ENCODE measurements at regions not wholly inside any gene's neighbourhood (a gene's known extent, or its start where the extent isn't known, plus 50 kb on each side); places are given as distances from the start of the nearest gene placed in this dataset.
"Not testable (repeated sequence)": the region's sequence is repeated elsewhere in the genome, so short reads cannot be mapped to it uniquely, and the experiment has no call there.

GRCh38 chr4:171521726-171522125 is 291.5 kb upstream of the GALNTL6 start:
- no peak for DNase-seq (ENCODE audit: low read depth)
- no peak for TF ChIP-seq CTCF (conservative IDR thresholded peaks at IDR 0.05; ENCODE audit: low read depth, low read length)
- no peak overlapping the region for H3K4me3 ChIP-seq (ENCODE audit: low read depth, low read length)

- no peak for DNase-seq (ENCODE audit: low read depth)
- no peak overlapping the region for H3K4me3 ChIP-seq (ENCODE audit: low read depth, low read length)
- TF ChIP-seq CTCF (conservative IDR thresholded peaks at IDR 0.05; ENCODE audit: low read depth, low read length) = no peak
These were observed 293.7 kb upstream of the GALNTL6 start for GRCh38 chr4:171519457-171519856.

GRCh38 chr4:171517883-171518282 is 295.3 kb upstream of the GALNTL6 start:
- TF ChIP-seq CTCF (conservative IDR thresholded peaks at IDR 0.05; ENCODE audit: low read depth, low read length) = no peak
- no peak overlapping the region for H3K4me3 ChIP-seq (ENCODE audit: low read depth, low read length)
- no peak for DNase-seq (ENCODE audit: low read depth)

GRCh38 chr4:171516694-171517093 is 296.5 kb upstream of the GALNTL6 start:
- DNase-seq (ENCODE audit: low read depth) = no peak
- no peak for TF ChIP-seq CTCF (conservative IDR thresholded peaks at IDR 0.05; ENCODE audit: low read depth, low read length)
- no peak overlapping the region for H3K4me3 ChIP-seq (ENCODE audit: low read depth, low read length)

- no peak for DNase-seq (ENCODE audit: low read depth)
- no peak overlapping the region for H3K4me3 ChIP-seq (ENCODE audit: low read depth, low read length)
- TF ChIP-seq CTCF (conservative IDR thresholded peaks at IDR 0.05; ENCODE audit: low read depth, low read length) = no peak
These were observed 328.5 kb upstream of the GALNTL6 start for GRCh38 chr4:171484681-171485080.

GRCh38 chr4:171478181-171478580 is 335.0 kb upstream of the GALNTL6 start:
- no peak for DNase-seq (ENCODE audit: low read depth)
- H3K4me3 ChIP-seq (ENCODE audit: low read depth, low read length) = no peak overlapping the region
- no peak for TF ChIP-seq CTCF (conservative IDR thresholded peaks at IDR 0.05; ENCODE audit: low read depth, low read length)

- H3K4me3 ChIP-seq (ENCODE audit: low read depth, low read length); DNase-seq (ENCODE audit: low read depth): not testable (repeated sequence)
These were observed 338.1 kb upstream of the GALNTL6 start for GRCh38 chr4:171475111-171475510.

GRCh38 chr4:171473155-171473554 is 340.0 kb upstream of the GALNTL6 start:
- no peak overlapping the region for H3K4me3 ChIP-seq (ENCODE audit: low read depth, low read length)
- no peak for DNase-seq (ENCODE audit: low read depth)
- no peak for TF ChIP-seq CTCF (conservative IDR thresholded peaks at IDR 0.05; ENCODE audit: low read depth, low read length)
